Endothelial cell of umbilical vein (primary cell): ENCODE measurements at regions not wholly inside any gene's neighbourhood (a gene's known extent, or its start where the extent isn't known, plus 50 kb on each side); places are given as distances from the start of the nearest gene placed in this dataset.

Experiments
- TF ChIP-seq, protein P1 (sequence below), 2 donors: IDR thresholded peaks; 1 replicate in 1 of 2; 2 replicates in 1 of 2; pipeline ENCODE4 v1.5.1; 2011; ENCODE audit warnings: low read length in 2 of 2, mild to moderate bottlenecking in 2 of 2, moderate library complexity in 2 of 2, control low read depth in 1 of 2, inconsistent platforms in 1 of 2, low read depth in 1 of 2; ENCODE audit not compliant: insufficient read depth in 1 of 2; ENCODE audit errors: extremely low read depth in 1 of 2
- TF ChIP-seq, protein P2 (sequence below): IDR thresholded peaks from 2 replicates; pipeline ENCODE4 v1.6.1; 2011; ENCODE audit not compliant: insufficient read depth, insufficient read length

- TF ChIP-seq, protein P1, sequence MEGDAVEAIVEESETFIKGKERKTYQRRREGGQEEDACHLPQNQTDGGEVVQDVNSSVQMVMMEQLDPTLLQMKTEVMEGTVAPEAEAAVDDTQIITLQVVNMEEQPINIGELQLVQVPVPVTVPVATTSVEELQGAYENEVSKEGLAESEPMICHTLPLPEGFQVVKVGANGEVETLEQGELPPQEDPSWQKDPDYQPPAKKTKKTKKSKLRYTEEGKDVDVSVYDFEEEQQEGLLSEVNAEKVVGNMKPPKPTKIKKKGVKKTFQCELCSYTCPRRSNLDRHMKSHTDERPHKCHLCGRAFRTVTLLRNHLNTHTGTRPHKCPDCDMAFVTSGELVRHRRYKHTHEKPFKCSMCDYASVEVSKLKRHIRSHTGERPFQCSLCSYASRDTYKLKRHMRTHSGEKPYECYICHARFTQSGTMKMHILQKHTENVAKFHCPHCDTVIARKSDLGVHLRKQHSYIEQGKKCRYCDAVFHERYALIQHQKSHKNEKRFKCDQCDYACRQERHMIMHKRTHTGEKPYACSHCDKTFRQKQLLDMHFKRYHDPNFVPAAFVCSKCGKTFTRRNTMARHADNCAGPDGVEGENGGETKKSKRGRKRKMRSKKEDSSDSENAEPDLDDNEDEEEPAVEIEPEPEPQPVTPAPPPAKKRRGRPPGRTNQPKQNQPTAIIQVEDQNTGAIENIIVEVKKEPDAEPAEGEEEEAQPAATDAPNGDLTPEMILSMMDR (IDR thresholded peaks at IDR 0.05; ENCODE audit: extremely low read depth in 1 of 2, insufficient read depth in 1 of 2, low read depth in 1 of 2, low read length in 2 of 2): no peak
- TF ChIP-seq, protein P2, sequence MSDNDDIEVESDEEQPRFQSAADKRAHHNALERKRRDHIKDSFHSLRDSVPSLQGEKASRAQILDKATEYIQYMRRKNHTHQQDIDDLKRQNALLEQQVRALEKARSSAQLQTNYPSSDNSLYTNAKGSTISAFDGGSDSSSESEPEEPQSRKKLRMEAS: no peak
Measured at GRCh38 chr5:3377176-3377575, 218.5 kb upstream of the IRX1 start.
